NT2/D1 (cell line): ENCODE measurements at regions not wholly inside any gene's neighbourhood (a gene's known extent, or its start where the extent isn't known, plus 50 kb on each side); places are given as distances from the start of the nearest gene placed in this dataset.
"Not testable (repeated sequence)": the region's sequence is repeated elsewhere in the genome, so short reads cannot be mapped to it uniquely, and the experiment has no call there.

ENCODE experiments used
- DNase-seq: peaks from one replicate; pipeline ENCODE4 v3.0.0-alpha.2; 2011; ENCODE audit warnings: low read depth, low spot score
- H3K27me3 ChIP-seq: 2 replicates; pipeline ENCODE4 v1.6.0; 2011; ENCODE audit warnings: mild to moderate bottlenecking; ENCODE audit not compliant: insufficient read length, insufficient read depth
- H3K36me3 ChIP-seq: 2 replicates; pipeline ENCODE4 v1.6.1; 2011; ENCODE audit warnings: mild to moderate bottlenecking, low read length, mixed read lengths; ENCODE audit not compliant: insufficient read depth, insufficient read length
- H3K4me1 ChIP-seq: 2 replicates; pipeline ENCODE4 v1.5.1; 2011; ENCODE audit not compliant: insufficient read depth, insufficient read length
- H3K4me3 ChIP-seq: 2 replicates; pipeline ENCODE4 v1.5.1; 2011; ENCODE audit warnings: low read depth; ENCODE audit not compliant: insufficient read length
- H3K9ac ChIP-seq: 2 replicates; pipeline ENCODE4 v1.6.0; 2011; ENCODE audit warnings: low read depth; ENCODE audit not compliant: insufficient read length
- H3K9me3 ChIP-seq: 2 replicates; pipeline ENCODE4 v1.5.1; 2011; ENCODE audit warnings: mild to moderate bottlenecking, low read length; ENCODE audit not compliant: insufficient read depth
- SUZ12 ChIP-seq: IDR thresholded peaks from 2 replicates; pipeline ENCODE4 v1.6.1; 2011; ENCODE audit not compliant: insufficient read length, insufficient read depth; ENCODE audit errors: extremely low read depth
- YY1 ChIP-seq: IDR thresholded peaks from 2 replicates; pipeline ENCODE4 v1.6.1; 2011; ENCODE audit not compliant: insufficient read length, insufficient read depth
- ZNF274 ChIP-seq: IDR thresholded peaks from 2 replicates; pipeline ENCODE4 v1.6.1; 2011; ENCODE audit warnings: mild to moderate bottlenecking, low read depth, low read length

DNA sequence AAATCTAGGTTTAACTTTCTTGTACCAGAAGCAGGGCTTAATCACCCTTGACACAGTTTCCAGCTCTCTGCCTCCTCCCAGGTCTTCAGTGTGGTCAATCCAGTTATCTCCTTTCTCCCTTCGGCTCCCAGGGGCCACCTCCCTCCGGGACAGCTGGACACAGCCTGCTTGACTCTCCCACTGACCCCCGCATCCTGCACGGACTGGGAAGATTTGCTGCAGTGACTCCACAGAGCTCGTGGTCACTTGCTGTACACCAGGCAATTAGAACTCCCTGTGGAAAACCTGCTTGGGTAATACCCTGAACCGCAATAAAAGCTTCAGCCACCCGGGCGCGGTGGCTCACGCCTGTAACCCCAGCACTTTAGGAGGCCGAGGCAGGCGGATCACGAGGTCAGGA is 116.5 kb downstream of the NUFIP1 start:
- no peak for DNase-seq
- Histone ChIP-seq H3K9me3 (peaks cover 8% of the 10 kb centered on the region; the same call in 1 of the 2 replicates), H3K27me3 (no peaks in the 10 kb centered on the region), H3K4me3 (no peak overlapping the region), H3K9ac (no peak overlapping the region), H3K36me3 (no peaks in the 10 kb centered on the region), H3K4me1 (no peaks in the 10 kb centered on the region)
- TF ChIP-seq YY1 (no peak), SUZ12 (no peak), ZNF274 (no peak)

DNA sequence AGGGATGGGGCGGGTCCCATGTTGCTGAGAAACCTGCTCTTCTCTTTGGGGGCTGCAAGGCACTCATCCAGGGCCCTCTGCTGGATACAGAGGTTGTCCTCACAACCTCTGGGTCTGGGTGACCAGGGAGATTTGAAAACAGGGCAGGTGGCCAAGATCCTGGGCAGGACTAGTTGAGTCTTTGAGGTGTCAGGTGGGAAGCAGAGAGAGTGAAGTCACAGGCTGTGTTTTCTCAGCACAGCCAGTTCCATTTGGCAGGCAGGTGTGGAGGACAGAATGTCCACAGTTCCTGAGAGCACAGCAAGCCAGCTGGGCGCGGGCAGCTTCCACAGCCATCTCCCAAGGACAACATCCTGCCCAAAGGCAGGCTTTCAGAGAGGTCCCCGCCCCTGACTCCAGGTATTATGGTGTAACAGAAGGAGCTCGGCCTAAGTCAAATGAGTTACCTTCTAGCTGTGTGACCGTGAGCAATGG is 118.8 kb downstream of the NUFIP1 start:
- Histone ChIP-seq H3K9me3 (no peaks in the 10 kb centered on the region), H3K4me3 (no peak overlapping the region), H3K36me3 (no peaks in the 10 kb centered on the region), H3K9ac (no peak overlapping the region), H3K27me3 (no peaks in the 10 kb centered on the region), H3K4me1 (no peaks in the 10 kb centered on the region)
- DNase-seq: no peak
- TF ChIP-seq ZNF274: no peak
- TF ChIP-seq SUZ12: no peak
- TF ChIP-seq YY1: no peak

- no peak for DNase-seq
- no peaks in the 10 kb centered on the region for H3K27me3 ChIP-seq
- no peak overlapping the region for H3K9ac ChIP-seq
- TF ChIP-seq ZNF274 (no peak), YY1 (no peak), SUZ12 (no peak)
- H3K9me3 ChIP-seq: no peaks in the 10 kb centered on the region
- H3K4me3 ChIP-seq: no peak overlapping the region
- no peaks in the 10 kb centered on the region for H3K4me1 ChIP-seq
- no peaks in the 10 kb centered on the region for H3K36me3 ChIP-seq
Measured at GRCh38 chr13:44869167-44869566, 120.1 kb downstream of the NUFIP1 start.

DNA sequence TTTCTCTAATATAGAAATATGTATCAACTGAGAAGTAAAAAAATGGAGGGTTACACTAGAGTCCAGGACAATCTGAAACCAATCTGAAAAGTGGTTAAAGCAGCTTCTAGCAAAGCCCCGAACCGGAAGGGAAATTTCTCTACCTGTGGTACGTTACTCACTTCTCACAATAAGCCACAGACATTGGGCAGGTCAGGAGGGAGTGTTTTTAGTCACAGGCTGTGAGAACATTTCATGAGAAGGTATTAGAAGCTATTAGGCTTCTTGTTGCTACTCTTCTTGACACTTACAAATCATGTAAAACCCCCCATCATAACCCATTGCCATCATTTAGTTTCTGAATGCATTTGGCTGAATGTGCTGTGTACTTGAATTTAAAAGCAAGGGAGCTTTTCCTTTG is 120.9 kb downstream of the NUFIP1 start:
- Histone ChIP-seq H3K4me3 (no peak overlapping the region), H3K9ac (no peak overlapping the region), H3K27me3 (no peaks in the 10 kb centered on the region), H3K4me1 (no peaks in the 10 kb centered on the region), H3K9me3 (no peaks in the 10 kb centered on the region), H3K36me3 (no peaks in the 10 kb centered on the region)
- no peak for DNase-seq
- no peak for TF ChIP-seq ZNF274
- TF ChIP-seq SUZ12: no peak
- TF ChIP-seq YY1: no peak

DNA sequence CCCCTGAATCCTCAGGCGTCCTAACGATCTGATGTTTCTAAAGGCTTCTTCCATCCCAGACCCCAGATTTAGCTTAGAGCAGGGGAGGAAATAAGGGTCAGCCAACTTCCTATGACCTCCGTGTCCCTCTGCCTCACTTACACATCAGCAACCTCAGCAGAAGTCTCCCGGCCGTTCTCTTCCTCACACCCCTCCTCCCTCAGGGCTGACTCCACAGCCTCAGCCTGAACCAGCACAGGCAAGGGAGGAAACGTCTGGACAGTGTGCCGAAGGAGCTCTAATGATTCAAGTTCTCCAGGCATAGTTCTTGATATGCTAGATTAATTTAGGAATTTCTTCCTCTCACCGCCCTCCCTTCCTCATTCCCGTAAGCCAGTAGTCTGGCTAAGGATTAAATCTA is 121.4 kb downstream of the NUFIP1 start:
- DNase-seq: no peak
- Histone ChIP-seq H3K36me3 (no peaks in the 10 kb centered on the region), H3K4me3 (no peak overlapping the region), H3K27me3 (no peaks in the 10 kb centered on the region), H3K9me3 (no peaks in the 10 kb centered on the region), H3K9ac (no peak overlapping the region), H3K4me1 (no peaks in the 10 kb centered on the region)
- TF ChIP-seq ZNF274: no peak
- no peak for TF ChIP-seq YY1
- TF ChIP-seq SUZ12: no peak

GRCh38 chr13:44866411-44866911 is 122.8 kb downstream of the NUFIP1 start:
- Histone ChIP-seq H3K9ac (no peak overlapping the region), H3K27me3 (no peaks in the 10 kb centered on the region), H3K36me3 (no peaks in the 10 kb centered on the region), H3K9me3 (no peaks in the 10 kb centered on the region), H3K4me1 (no peaks in the 10 kb centered on the region), H3K4me3 (no peak overlapping the region)
- DNase-seq: no peak
- TF ChIP-seq ZNF274: no peak
- no peak for TF ChIP-seq SUZ12
- no peak for TF ChIP-seq YY1

DNA sequence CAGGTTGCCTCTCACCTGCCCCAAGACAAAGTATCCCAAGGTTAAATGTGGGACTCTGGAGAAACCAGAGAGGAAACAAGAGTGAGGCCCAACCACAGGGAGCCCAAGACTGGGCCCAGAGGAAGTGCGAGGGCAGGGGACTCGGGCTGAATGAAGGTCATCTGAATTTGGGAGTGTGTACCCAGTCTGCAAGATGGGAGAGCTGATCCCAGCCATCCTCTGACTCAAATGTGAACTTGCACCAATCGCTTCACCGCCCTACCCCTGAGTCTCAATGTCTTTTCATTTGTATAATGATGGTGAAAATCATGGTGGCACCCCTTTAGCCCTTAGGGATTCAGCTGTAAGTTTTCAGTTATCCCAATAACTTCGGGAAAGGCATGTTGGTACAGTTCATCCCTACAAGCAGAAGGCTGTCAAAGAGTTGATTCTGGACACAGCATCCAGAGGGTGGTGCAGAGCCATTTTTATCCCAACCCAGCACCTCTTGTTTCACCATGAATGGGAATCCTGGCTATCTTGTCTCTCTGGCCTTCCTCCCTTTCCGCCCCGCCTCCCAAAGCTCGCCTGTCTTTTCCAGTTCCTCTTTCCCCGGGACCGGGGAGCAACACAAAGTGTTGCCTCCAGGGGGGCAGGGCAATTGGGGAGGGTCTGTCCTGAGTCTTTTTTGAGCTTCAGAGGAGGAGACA is 123.4 kb downstream of the NUFIP1 start:
- Histone ChIP-seq H3K9me3 (no peaks in the 10 kb centered on the region), H3K9ac (no peak overlapping the region), H3K4me3 (no peak overlapping the region), H3K4me1 (no peaks in the 10 kb centered on the region), H3K27me3 (no peaks in the 10 kb centered on the region), H3K36me3 (no peaks in the 10 kb centered on the region)
- no peak for DNase-seq
- TF ChIP-seq YY1: no peak
- no peak for TF ChIP-seq ZNF274
- no peak for TF ChIP-seq SUZ12

DNA sequence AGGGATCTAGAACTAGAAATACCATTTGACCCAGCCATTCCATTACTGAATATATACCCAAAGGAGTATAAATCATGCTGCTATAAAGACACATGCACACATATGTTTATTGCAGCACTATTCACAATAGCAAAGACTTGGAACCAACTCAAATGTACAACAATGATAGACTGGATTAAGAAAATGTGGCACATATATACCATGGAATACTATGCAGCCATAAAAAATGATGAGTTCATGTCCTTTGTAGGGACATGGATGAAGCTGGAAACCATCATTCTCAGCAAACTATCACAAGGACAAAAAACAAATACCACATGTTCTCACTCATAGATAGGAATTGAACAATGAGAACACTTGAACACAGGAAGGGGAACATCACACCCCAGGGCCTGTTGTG is 125.6 kb downstream of the NUFIP1 start:
- H3K9ac ChIP-seq, H3K36me3 ChIP-seq, H3K9me3 ChIP-seq, H3K27me3 ChIP-seq, H3K4me3 ChIP-seq, DNase-seq, H3K4me1 ChIP-seq: not testable (repeated sequence)
